Right atrium auricular region (tissue), 2 donors: ENCODE measurements at regions not wholly inside any gene's neighbourhood (a gene's known extent, or its start where the extent isn't known, plus 50 kb on each side); places are given as distances from the start of the nearest gene placed in this dataset.

Experiments used
- DNase-seq: peaks from one replicate; pipeline ENCODE4 v3.0.0-alpha.2; 2019; ENCODE audit warnings: low spot score
- H3K27ac ChIP-seq, 2 donors: fragments of 200-600 bp; sonication (generic); 1 replicate in 1 of 2; 2 replicates in 1 of 2; pipeline ENCODE4 v1.5.1; 2016 to 2019
- H3K27me3 ChIP-seq, 2 donors: fragments of 200-600 bp; sonication (generic); one replicate each; pipeline versions ENCODE4 v1.5.1 to v1.6.0; 2017 to 2019
- H3K36me3 ChIP-seq: fragments of 200-600 bp; sonication (generic); one replicate; pipeline ENCODE4 v1.5.1; 2016
- H3K4me1 ChIP-seq, 2 donors: fragments of 200-600 bp; sonication (generic); one replicate each; pipeline versions ENCODE4 v1.5.1 to v1.6.0; 2017 to 2019
- H3K4me3 ChIP-seq, 2 donors: fragments of 200-600 bp; sonication (generic); 1 replicate in 1 of 2; 2 replicates in 1 of 2; pipeline ENCODE4 v1.5.1; 2017 to 2019; ENCODE audit warnings: mild to moderate bottlenecking in 1 of 2, moderate library complexity in 1 of 2
- H3K9me3 ChIP-seq, 2 donors: fragments of 200-600 bp; sonication (generic); one replicate each; pipeline ENCODE4 v1.5.1; 2019
- TF ChIP-seq, protein P1 (sequence below), 2 donors: fragments of 200-600 bp; sonication (generic); IDR thresholded peaks; one replicate each; pipeline ENCODE4 v1.5.1; 2019; ENCODE audit warnings: antibody characterized with exemption in 2 of 2

- H3K27ac ChIP-seq: no peak overlapping the region
- no peaks in the 10 kb centered on the region for H3K27me3 ChIP-seq
- no peaks in the 10 kb centered on the region for H3K36me3 ChIP-seq
- H3K4me1 ChIP-seq: no peaks in the 10 kb centered on the region
- H3K4me3 ChIP-seq: no peak overlapping the region
- TF ChIP-seq, protein P1, sequence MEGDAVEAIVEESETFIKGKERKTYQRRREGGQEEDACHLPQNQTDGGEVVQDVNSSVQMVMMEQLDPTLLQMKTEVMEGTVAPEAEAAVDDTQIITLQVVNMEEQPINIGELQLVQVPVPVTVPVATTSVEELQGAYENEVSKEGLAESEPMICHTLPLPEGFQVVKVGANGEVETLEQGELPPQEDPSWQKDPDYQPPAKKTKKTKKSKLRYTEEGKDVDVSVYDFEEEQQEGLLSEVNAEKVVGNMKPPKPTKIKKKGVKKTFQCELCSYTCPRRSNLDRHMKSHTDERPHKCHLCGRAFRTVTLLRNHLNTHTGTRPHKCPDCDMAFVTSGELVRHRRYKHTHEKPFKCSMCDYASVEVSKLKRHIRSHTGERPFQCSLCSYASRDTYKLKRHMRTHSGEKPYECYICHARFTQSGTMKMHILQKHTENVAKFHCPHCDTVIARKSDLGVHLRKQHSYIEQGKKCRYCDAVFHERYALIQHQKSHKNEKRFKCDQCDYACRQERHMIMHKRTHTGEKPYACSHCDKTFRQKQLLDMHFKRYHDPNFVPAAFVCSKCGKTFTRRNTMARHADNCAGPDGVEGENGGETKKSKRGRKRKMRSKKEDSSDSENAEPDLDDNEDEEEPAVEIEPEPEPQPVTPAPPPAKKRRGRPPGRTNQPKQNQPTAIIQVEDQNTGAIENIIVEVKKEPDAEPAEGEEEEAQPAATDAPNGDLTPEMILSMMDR (IDR thresholded peaks at IDR 0.05): no peak
- DNase-seq: no peak
- H3K9me3 ChIP-seq: no peaks in the 10 kb centered on the region
Measured at GRCh38 chr2:217666338-217666737, 336.5 kb downstream of the TNS1 start.

GRCh38 chr2:217664761-217665160 lies 338.0 kb downstream of the TNS1 start:
- no peak overlapping the region for H3K4me3 ChIP-seq
- H3K36me3 ChIP-seq: no peaks in the 10 kb centered on the region
- TF ChIP-seq, protein P1 (IDR thresholded peaks at IDR 0.05): no peak
- no peaks in the 10 kb centered on the region for H3K9me3 ChIP-seq
- H3K27ac ChIP-seq: no peak overlapping the region
- no peak for DNase-seq
- H3K27me3 ChIP-seq: no peaks in the 10 kb centered on the region
- no peaks in the 10 kb centered on the region for H3K4me1 ChIP-seq

- DNase-seq: no peak
- Histone ChIP-seq H3K4me1 (no peaks in the 10 kb centered on the region), H3K27ac (no peak overlapping the region), H3K9me3 (no peaks in the 10 kb centered on the region), H3K4me3 (no peak overlapping the region), H3K36me3 (no peaks in the 10 kb centered on the region), H3K27me3 (no peaks in the 10 kb centered on the region)
- TF ChIP-seq, protein P1 (IDR thresholded peaks at IDR 0.05): no peak
Measured at GRCh38 chr2:217662984-217663602, 339.7 kb downstream of the TNS1 start.

GRCh38 chr2:217661378-217661777 lies 341.4 kb downstream of the TNS1 start:
- H3K36me3 ChIP-seq: no peaks in the 10 kb centered on the region
- H3K4me3 ChIP-seq: no peak overlapping the region
- H3K27me3 ChIP-seq: no peaks in the 10 kb centered on the region
- TF ChIP-seq, protein P1 (IDR thresholded peaks at IDR 0.05): no peak
- no peak overlapping the region for H3K27ac ChIP-seq
- H3K4me1 ChIP-seq: no peaks in the 10 kb centered on the region
- H3K9me3 ChIP-seq: no peaks in the 10 kb centered on the region
- DNase-seq: no peak

- no peaks in the 10 kb centered on the region for H3K36me3 ChIP-seq
- H3K4me1 ChIP-seq: no peaks in the 10 kb centered on the region
- no peak for DNase-seq
- H3K9me3 ChIP-seq: no peaks in the 10 kb centered on the region
- no peaks in the 10 kb centered on the region for H3K27me3 ChIP-seq
- no peak overlapping the region for H3K4me3 ChIP-seq
- H3K27ac ChIP-seq: no peak overlapping the region
- TF ChIP-seq, protein P1 (IDR thresholded peaks at IDR 0.05): no peak
Measured at GRCh38 chr2:217660423-217660822, 342.4 kb downstream of the TNS1 start.

GRCh38 chr2:217658806-217659205 lies 344.0 kb downstream of the TNS1 start:
- DNase-seq: no peak
- H3K4me1 ChIP-seq: no peaks in the 10 kb centered on the region
- no peaks in the 10 kb centered on the region for H3K9me3 ChIP-seq
- H3K4me3 ChIP-seq: no peak overlapping the region
- H3K27me3 ChIP-seq: no peaks in the 10 kb centered on the region
- no peaks in the 10 kb centered on the region for H3K36me3 ChIP-seq
- H3K27ac ChIP-seq: no peak overlapping the region
- TF ChIP-seq, protein P1 (IDR thresholded peaks at IDR 0.05): no peak
